GM18502 (cell line): ENCODE measurements at regions not wholly inside any gene's neighbourhood (a gene's known extent, or its start where the extent isn't known, plus 50 kb on each side); places are given as distances from the start of the nearest gene placed in this dataset.
"Not testable (repeated sequence)": the region's sequence is repeated elsewhere in the genome, so short reads cannot be mapped to it uniquely, and the experiment has no call there.

Experiments
- ATAC-seq: cut with Tn5 transposase; IDR thresholded peaks from one replicate; pipeline ENCODE4 v1.9.1; 2021; ENCODE audit warnings: mild to moderate bottlenecking; ENCODE audit not compliant: unreplicated experiment, poor library complexity

GRCh38 chr4:75422998-75423397, 91.2 kb downstream of the RCHY1 start:
- ATAC-seq, result no peak

- no peak for ATAC-seq
Observed at GRCh38 chr4:75412746-75413145, 101.5 kb downstream of the RCHY1 start.

GRCh38 chr4:75398501-75398900, 115.7 kb downstream of the RCHY1 start:
- ATAC-seq, result no peak

- ATAC-seq, result no peak
Observed at GRCh38 chr4:75391489-75392166, 122.6 kb downstream of the RCHY1 start.

- ATAC-seq, result not testable (repeated sequence)
Observed at GRCh38 chr4:75386426-75386825, 127.8 kb downstream of the RCHY1 start.

GRCh38 chr4:75385106-75385505, 129.1 kb downstream of the RCHY1 start:
- ATAC-seq, result no peak

- no peak for ATAC-seq
Observed at GRCh38 chr4:75376543-75376942, 137.7 kb downstream of the RCHY1 start.

GRCh38 chr4:75371915-75372314, 142.3 kb downstream of the RCHY1 start:
- no peak for ATAC-seq

GRCh38 chr4:75370576-75370975, 143.6 kb downstream of the RCHY1 start:
- ATAC-seq, result no peak

- ATAC-seq, result no peak
Observed at GRCh38 chr4:75345423-75345822, 168.8 kb downstream of the RCHY1 start.

GRCh38 chr4:75344915-75345314, 169.3 kb downstream of the RCHY1 start:
- ATAC-seq, result no peak

GRCh38 chr4:75343333-75343732, 170.9 kb downstream of the RCHY1 start:
- ATAC-seq, result no peak

- no peak for ATAC-seq
Observed at GRCh38 chr4:75340561-75340960, 173.6 kb downstream of the RCHY1 start.

GRCh38 chr4:75338352-75338880, 175.8 kb downstream of the RCHY1 start:
- no peak for ATAC-seq

GRCh38 chr4:75327804-75328512, 186.2 kb downstream of the RCHY1 start:
- no peak for ATAC-seq

- ATAC-seq, result no peak
Observed at GRCh38 chr4:75325318-75325979, 188.8 kb downstream of the RCHY1 start.

GRCh38 chr4:75321484-75321883, 192.7 kb downstream of the RCHY1 start:
- ATAC-seq, result no peak

- ATAC-seq, result not testable (repeated sequence)
Observed at GRCh38 chr4:75317641-75318040, 196.6 kb downstream of the RCHY1 start.

GRCh38 chr4:75308049-75308448, 206.2 kb downstream of the RCHY1 start:
- no peak for ATAC-seq

GRCh38 chr4:75306506-75306905, 207.7 kb downstream of the RCHY1 start:
- ATAC-seq, result no peak

GRCh38 chr4:75302648-75303047, 211.6 kb downstream of the RCHY1 start:
- no peak for ATAC-seq
